ENCODE measurements at regions not wholly inside any gene's neighbourhood (a gene's known extent, or its start where the extent isn't known, plus 50 kb on each side); places are given as distances from the start of the nearest gene placed in this dataset.

DNA sequence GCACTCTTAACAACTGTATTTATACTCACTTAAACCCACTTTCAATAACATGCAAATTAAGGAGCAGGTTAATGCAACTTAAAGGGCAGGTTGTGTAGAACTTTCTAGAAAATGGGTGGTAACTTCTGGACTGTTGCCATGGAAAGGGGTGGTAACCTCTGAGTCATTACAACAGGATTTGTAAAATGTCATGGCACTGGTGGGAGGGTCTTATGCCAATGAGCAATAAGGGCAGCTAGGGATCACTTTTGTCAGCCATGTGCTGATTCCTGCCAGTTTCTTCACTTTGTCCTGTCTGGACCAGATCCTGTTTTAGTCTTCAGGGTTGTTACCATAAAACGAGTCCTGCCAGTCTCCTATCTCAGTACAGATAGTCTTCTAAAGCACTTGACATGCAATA, 560.5 kb upstream of the PTCHD4 start:
- H3K4me1 ChIP-seq (ENCODE audit: control insufficient read depth in 1 of 2, insufficient read depth in 2 of 2, low read length in 2 of 2): peaks cover 0 to 11% of the 10 kb centered on the region in 2 experiments; a peak in 2 of 4 replicates
- H3K27ac ChIP-seq (ENCODE audit: low read depth, low read length): no peak overlapping the region
- TF ChIP-seq ZNF274 (IDR thresholded peaks at IDR 0.05; ENCODE audit: low read depth, low read length): no peak
- no peak for TF ChIP-seq YY1 (IDR thresholded peaks at IDR 0.05; ENCODE audit: extremely low read depth, insufficient replicate concordance, low read depth, low read length)
- no peak for TF ChIP-seq MAX (IDR thresholded peaks at IDR 0.05)
- TF ChIP-seq CEBPB (IDR thresholded peaks at IDR 0.05; ENCODE audit: low read depth): no peak
- no peak for TF ChIP-seq EZH2 (IDR thresholded peaks at IDR 0.05)
- no peak for TF ChIP-seq EGR1 (IDR thresholded peaks at IDR 0.05; ENCODE audit: low read depth)
- H3K9me3 ChIP-seq (ENCODE audit: control insufficient read depth in 1 of 2, insufficient read depth in 1 of 2, low read depth in 1 of 2, low read length in 2 of 2): no peaks in the 10 kb centered on the region
- H3K9me2 ChIP-seq (ENCODE audit: insufficient read depth): no peaks in the 10 kb centered on the region
- no TSS peak for BruUV-seq (replicated peaks)
- H3K9ac ChIP-seq (ENCODE audit: low read length): no peak overlapping the region
- DNase-seq (ENCODE audit: low read depth, low spot score) (no peak), ATAC-seq (no peak)
- H3K4me2 ChIP-seq (ENCODE audit: low read length): no peak overlapping the region
- no peaks in the 10 kb centered on the region for H3K36me3 ChIP-seq (ENCODE audit: control insufficient read depth in 1 of 2, insufficient read depth in 2 of 2, low read length in 2 of 2)
- H3K79me2 ChIP-seq (ENCODE audit: insufficient read depth, low read length): no peaks in the 10 kb centered on the region
- intact Hi-C loops (cut with micrococcal nuclease): no loop called here
- ChIA-PET RAD21 (ENCODE audit: low non-redundant PET in 1 of 2, low total read pairs in 2 of 2, uncharacterized antibody in 2 of 2, unreplicated experiment in 2 of 2) (no interaction called here), CTCF (no interaction called here), POLR2A (no interaction called here)
- H3K27me3 ChIP-seq (ENCODE audit: insufficient read depth, low read length): no peaks in the 10 kb centered on the region
- H4K20me1 ChIP-seq (ENCODE audit: insufficient read depth): no peaks in the 10 kb centered on the region
- peak overlapping the region; percentile 63 for H2AFZ ChIP-seq (ENCODE audit: low read depth, low read length, poor library complexity, severe bottlenecking)
- H3K4me3 ChIP-seq (replicated peaks in 1 of 2; ENCODE audit: low read depth in 1 of 2, low read length in 2 of 2): no peak overlapping the region

GRCh38 chr6:48670546-48670945, 559.5 kb upstream of the PTCHD4 start:
- no peak overlapping the region for H3K4me2 ChIP-seq (ENCODE audit: low read length)
- RAD21 ChIA-PET (ENCODE audit: low non-redundant PET in 1 of 2, low total read pairs in 2 of 2, uncharacterized antibody in 2 of 2, unreplicated experiment in 2 of 2): no interaction called here
- H3K27me3 ChIP-seq (ENCODE audit: insufficient read depth, low read length): no peaks in the 10 kb centered on the region
- no peaks in the 10 kb centered on the region for H3K9me2 ChIP-seq (ENCODE audit: insufficient read depth)
- DNase-seq (ENCODE audit: low read depth, low spot score): no peak
- no peaks in the 10 kb centered on the region for H3K36me3 ChIP-seq (ENCODE audit: control insufficient read depth in 1 of 2, insufficient read depth in 2 of 2, low read length in 2 of 2)
- TF ChIP-seq POLR2AphosphoS5 (IDR thresholded peaks at IDR 0.05; ENCODE audit: low read depth, low read length) (no peak), YY1 (IDR thresholded peaks at IDR 0.05; ENCODE audit: extremely low read depth, insufficient replicate concordance, low read depth, low read length) (no peak), ZFX (IDR thresholded peaks at IDR 0.05) (no peak), SP1 (IDR thresholded peaks at IDR 0.05; ENCODE audit: low read depth) (no peak), CBX3 (IDR thresholded peaks at IDR 0.05; ENCODE audit: low read depth) (no peak), ELF1 (IDR thresholded peaks at IDR 0.05; ENCODE audit: borderline replicate concordance, low read depth) (no peak), EZH2 (IDR thresholded peaks at IDR 0.05) (no peak), POLR2A (IDR thresholded peaks at IDR 0.05; ENCODE audit: borderline replicate concordance, extremely low read depth, insufficient read depth, insufficient read length) (no peak), EGR1 (IDR thresholded peaks at IDR 0.05; ENCODE audit: low read depth) (no peak)
- no peaks in the 10 kb centered on the region for H4K20me1 ChIP-seq (ENCODE audit: insufficient read depth)
- H3K9me3 ChIP-seq (ENCODE audit: control insufficient read depth in 1 of 2, insufficient read depth in 1 of 2, low read depth in 1 of 2, low read length in 2 of 2): no peaks in the 10 kb centered on the region
- CTCF ChIA-PET: no interaction called here
- POLR2A ChIA-PET: no interaction called here
- intact Hi-C loops (cut with micrococcal nuclease): no loop called here
- no TSS peak for BruUV-seq (replicated peaks)
- no peak for ATAC-seq
- H2AFZ ChIP-seq (ENCODE audit: low read depth, low read length, poor library complexity, severe bottlenecking): peak overlapping the region; percentile 63
- H3K27ac ChIP-seq (ENCODE audit: low read depth, low read length): no peak overlapping the region
- no peaks in the 10 kb centered on the region for H3K79me2 ChIP-seq (ENCODE audit: insufficient read depth, low read length)
- no peak overlapping the region for H3K9ac ChIP-seq (ENCODE audit: low read length)
- H3K4me3 ChIP-seq (replicated peaks in 1 of 2; ENCODE audit: low read depth in 1 of 2, low read length in 2 of 2): no peak overlapping the region
- H3K4me1 ChIP-seq (ENCODE audit: control insufficient read depth in 1 of 2, insufficient read depth in 2 of 2, low read length in 2 of 2): peaks cover 0 to 11% of the 10 kb centered on the region in 2 experiments; a peak in 2 of 4 replicates
